HG03280 (cell line): ENCODE measurements at regions not wholly inside any gene's neighbourhood (a gene's known extent, or its start where the extent isn't known, plus 50 kb on each side); places are given as distances from the start of the nearest gene placed in this dataset.

Experiments
- ATAC-seq: cut with Tn5 transposase; IDR thresholded peaks from one replicate; pipeline ENCODE4 v1.9.1; 2021; ENCODE audit warnings: mild to moderate bottlenecking, moderate library complexity; ENCODE audit not compliant: unreplicated experiment

- ATAC-seq = no peak
Measured at GRCh38 chr13:89749888-89750287, 1597.6 kb upstream of the MIR17HG start.

DNA sequence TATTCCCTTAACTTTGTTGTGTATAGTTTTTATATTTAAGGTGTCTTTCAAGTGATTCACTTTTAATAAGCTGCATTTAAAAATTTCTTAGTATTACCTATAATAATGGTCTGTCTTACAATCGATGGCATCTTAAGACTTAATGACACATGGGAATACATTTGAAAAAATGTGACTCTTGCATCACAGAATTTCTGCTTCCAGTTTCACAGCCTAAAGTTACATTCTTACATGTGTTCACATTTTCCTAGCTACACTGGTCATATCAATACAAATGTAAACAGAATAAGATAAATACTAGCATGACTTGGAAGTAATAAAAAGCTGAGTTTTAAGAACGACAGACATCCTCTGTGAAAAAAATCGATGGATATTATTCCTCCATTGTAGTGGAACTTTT, 1597.1 kb upstream of the MIR17HG start:
- no peak for ATAC-seq

GRCh38 chr13:89751432-89751930, 1596.0 kb upstream of the MIR17HG start:
- no peak for ATAC-seq

GRCh38 chr13:89752394-89752793, 1595.1 kb upstream of the MIR17HG start:
- ATAC-seq = no peak

DNA sequence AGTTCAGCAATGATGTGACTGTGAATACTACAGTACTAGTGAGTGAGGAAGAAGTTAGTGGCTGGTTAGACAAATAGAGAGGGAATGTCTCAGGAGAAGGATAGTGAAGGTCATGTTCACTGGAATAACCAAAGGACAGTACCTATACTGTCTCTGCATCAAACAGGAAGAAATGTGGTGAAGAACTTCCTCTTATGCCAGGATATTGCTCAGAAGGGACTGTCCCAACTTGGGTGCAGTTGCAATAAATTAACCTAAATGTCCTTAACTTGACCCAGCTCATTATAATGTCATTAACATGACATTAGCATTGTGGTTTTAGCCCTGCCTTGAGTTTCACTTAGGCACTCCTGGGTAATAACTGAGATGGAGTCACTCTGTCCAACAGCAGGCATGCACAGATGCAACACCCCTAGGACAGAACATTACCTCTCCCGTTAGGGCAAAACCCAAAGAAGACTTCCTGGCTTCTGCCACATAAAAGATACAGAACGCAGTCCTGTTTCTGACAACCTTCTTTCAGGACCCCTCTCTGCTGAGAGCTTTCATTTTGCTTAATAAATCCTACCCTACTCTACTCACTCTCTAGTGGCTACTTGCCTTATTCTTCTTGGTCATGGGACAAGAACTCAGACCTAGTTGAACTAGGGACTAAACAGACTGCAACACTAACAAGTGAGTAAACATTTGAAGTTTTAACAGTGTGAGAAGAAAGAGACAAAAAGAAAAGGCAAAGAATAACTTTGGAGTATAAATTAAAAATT, 1591.6 kb upstream of the MIR17HG start:
- ATAC-seq = no peak

DNA sequence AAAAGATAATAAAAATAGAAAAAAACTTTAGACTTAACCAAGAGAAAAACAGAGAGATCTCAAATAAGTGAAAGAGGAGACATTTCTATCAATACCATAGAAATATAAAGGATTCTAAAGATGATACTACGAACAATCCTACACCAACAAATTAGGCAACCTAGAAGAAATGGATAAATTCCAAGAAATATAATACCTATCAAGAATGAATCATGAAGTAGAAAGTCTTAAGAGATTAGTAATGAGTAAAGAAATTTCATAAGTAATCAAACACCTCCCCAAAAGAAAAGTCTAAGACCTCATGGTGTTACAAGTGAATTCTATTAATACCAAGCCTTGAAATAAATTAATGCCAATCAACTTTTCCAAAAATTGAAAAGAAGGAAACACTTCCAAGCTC, 1584.5 kb upstream of the MIR17HG start:
- ATAC-seq = no peak

- ATAC-seq = no peak
Measured at GRCh38 chr13:89783221-89783755, 1564.2 kb upstream of the MIR17HG start.

DNA sequence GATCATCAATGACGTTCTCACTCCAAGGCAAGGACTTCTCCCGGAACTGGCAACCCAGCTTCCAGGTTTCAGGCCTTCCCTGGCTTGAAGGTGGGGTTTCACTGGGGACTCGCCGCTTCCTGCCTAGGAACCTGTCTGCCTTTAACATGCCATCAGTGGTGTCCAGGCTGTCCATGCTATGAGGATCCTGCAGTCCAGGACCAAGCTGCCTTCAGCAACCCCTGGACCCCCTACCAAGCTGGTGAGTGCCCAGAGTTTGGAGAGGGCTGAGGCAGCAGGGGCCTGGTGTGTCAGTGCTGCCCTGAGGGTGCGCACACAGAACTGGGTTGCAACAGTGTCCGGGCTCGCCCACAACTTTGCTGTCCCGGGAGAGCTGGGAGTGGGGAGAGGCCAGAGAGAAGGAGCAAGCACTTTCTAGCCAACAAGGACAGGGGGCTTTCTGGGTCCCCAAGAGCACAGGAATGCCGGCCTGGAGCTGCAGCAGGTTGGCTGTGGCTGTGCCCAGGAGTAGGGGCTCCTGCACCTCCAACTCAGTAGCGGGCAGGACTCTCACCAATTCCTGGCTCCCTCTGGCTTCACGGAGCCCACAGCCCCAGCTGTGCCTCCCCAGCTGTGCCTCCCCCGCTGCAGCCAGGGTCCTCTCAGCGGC, 1563.2 kb upstream of the MIR17HG start:
- ATAC-seq = no peak

DNA sequence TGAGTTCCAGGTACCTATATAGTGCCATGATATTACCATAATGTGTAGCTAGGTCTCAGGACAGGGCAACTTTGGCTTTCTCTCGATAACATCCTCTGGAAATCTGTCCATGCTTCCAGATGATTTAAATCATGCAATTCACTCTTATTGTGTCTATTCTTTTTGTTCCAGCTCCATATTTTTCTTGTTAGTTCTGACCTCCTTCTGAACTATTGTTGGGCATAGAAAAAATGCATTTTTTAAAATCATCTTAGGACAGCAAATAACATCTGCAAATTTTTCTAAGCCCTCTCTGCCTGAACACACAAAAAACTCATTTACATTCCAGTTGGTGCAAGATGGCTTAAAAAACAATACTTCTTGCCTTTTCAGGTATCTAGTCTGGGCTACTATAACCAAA, 1561.0 kb upstream of the MIR17HG start:
- no peak for ATAC-seq

DNA sequence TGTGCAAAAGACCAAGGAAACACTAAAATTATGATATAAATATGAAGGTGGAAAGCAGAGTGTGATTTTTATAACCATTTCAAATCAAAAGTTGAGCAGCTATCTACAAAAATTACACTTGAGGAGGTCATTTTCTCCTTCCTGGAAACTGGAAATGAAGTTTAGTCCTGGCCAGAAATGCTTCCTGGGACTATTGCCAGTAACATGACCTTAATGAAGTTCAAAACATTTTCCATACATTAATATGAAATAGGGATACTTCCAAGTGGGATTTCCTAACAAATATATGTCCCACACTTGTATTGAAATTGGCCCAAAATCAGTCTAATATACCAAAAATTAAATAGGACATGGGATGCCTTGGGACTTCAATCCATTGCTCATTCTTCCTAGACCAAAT, 1556.8 kb upstream of the MIR17HG start:
- no peak for ATAC-seq

GRCh38 chr13:89791971-89792630, 1555.4 kb upstream of the MIR17HG start:
- ATAC-seq = no peak

DNA sequence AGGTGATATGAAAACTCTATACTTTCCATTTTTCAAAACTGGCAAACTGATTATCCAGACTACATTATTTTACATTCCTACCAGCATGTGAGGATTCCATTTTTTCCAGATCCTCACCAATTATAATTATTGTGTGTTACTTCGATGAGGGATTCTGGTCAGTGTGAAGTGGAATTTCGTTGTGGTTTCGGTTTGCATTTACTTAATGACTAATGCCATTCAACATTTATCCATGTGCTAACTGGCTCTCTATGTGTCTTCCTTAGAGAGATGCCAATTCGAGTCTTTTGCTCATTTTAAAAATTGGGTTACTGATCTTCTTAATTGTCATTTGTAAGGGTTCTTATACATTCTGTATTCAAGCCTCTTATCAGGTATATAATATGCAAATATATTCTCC, 1551.3 kb upstream of the MIR17HG start:
- ATAC-seq = no peak

DNA sequence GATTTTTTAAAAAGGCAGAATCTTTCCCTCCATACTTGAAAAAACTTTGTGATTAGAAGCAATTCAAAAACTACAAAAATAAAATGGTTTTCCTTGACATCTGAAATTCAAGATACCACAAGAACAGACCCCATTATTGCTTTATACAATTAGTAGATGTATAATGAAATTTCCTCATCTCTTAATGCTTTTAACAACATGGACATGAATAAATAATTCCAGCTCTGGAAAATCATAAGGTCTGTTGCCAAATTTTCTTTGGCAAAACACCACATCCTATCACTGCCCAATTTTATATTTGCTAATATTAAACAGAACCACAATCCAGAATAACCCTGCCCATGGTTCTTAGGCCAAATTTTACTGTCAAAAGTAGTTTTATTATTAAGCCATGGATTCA, 1543.6 kb upstream of the MIR17HG start:
- ATAC-seq = no peak

- ATAC-seq = no peak
Measured at GRCh38 chr13:89806594-89806993, 1540.9 kb upstream of the MIR17HG start.

DNA sequence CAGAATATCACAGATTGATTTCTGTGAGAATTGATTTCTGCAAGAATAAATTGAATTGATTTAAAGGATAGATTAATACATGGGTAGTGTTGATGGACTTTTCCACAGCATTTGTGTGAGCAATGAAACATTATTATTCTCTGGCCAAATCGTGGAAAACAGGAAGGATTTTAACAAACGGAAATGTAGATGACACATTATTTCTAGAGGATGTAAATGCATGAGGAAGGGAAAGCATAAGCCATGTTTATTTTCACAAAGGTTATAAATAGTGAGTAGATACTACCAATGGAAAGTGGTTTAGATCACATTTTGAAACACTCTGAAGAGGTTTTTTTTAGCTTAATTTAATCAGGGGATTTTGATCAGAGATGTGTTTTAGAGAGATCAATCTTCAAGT, 1534.6 kb upstream of the MIR17HG start:
- no peak for ATAC-seq

DNA sequence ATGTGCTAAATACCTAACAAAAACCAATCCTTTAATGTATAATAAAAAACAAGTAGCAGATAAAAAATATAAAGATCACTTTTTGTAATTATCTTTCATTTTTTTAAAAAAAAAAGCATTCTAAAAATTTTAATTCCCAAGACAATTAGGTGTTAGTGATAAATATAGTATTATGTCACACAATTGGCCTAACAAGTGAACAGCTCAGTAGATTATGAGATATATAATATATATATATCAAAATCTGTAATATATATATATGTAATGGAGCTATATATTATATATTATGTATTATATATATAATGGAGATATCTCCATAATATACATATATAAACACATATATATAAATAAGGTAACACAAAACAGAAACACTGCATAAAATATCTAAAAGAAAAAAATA, 1531.1 kb upstream of the MIR17HG start:
- ATAC-seq = no peak

- no peak for ATAC-seq
Measured at GRCh38 chr13:89822467-89822866, 1525.0 kb upstream of the MIR17HG start.

DNA sequence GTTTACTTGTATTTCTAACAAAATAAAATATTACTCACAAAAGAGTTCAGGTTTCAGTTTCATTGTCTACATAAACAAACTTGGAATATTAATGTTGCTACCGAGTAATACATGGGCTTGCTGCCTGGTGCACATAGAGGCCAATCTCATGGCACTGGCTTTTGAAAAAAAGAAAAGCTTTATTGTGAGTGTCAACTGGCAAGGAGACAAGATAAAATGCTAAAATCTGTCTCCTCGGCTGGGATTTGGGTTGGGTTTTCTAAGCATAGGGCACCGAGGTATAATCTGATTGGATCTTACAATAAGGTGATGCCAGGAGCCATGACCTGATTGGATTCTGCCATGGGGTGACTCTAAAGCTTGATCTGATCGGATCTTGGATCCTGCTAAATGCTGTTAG, 1519.9 kb upstream of the MIR17HG start:
- no peak for ATAC-seq

DNA sequence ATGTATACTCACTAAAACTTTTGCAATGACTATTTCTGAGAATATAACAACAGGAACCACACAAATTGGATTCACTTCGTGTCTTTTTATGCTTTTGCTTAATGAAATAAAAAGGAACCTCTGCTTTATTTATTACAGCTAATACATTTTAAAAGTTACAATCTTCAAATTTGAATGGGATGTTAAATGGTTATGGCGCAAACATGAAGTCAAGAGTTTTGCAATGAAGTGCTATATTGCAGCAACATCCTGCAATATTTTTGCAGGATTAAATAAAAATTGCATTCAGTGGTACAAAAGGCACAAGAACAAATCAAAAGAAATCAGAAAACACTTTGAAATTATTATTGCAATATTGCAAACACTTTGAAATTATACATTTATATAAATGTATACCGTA, 1519.0 kb upstream of the MIR17HG start:
- ATAC-seq = no peak

DNA sequence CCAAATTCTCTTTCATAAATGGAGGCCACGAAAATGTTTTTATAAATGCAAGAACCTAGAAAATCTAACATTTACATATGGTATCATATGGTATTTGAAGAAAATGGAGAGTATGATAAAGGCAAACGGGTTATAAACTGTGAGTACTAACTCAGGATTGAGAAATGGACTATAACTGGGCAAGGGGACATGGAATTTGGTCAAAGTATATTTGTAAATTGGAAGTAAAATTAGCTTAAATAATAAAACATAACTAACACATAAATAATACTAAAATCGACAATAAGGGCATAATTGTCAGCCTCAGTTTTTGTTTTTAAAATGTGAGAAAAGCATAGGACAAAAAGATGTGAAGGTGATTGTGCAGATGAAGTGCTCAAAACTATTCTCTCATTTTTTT, 1516.3 kb upstream of the MIR17HG start:
- no peak for ATAC-seq

DNA sequence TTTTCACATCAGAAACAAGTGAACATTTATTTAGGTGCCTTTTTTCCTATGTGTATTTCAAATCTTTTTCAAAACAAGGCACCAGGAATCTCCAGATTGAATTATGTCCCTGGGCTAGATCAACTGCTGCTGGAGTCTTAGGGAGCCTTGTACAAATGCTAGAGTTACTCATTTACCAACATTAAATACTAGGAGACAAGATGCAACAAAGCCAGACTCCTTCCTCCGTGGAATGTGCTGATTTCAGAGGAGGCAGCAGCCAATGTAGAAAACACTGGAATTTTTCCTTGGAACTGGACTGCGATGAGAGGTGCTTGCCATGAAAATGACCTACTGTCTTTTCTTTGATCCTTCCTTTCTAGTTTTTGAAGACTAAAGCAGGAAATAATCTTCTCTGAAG, 1514.7 kb upstream of the MIR17HG start:
- no peak for ATAC-seq

DNA sequence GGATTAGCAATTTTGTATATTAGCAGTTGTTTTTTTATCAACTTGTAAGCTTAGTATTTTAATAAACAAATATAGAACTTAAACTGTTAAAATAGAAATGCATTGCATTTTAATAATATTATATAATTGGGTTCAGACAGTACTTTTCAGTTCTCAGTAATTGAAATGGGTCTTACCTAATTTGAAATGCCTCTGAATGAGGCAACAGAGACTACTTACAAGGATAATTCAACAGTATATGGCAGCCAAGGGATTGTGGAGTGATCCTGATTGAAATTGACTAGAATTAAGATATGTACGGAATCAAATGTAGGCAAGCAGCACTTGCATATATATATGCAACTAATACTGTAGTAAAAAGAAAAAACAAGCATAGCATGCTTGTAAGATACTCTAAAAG, 1503.9 kb upstream of the MIR17HG start:
- ATAC-seq = no peak
